Subcutaneous abdominal adipose tissue (tissue), 5 donors: ENCODE measurements at regions not wholly inside any gene's neighbourhood (a gene's known extent, or its start where the extent isn't known, plus 50 kb on each side); places are given as distances from the start of the nearest gene placed in this dataset.
"Not testable (repeated sequence)": the region's sequence is repeated elsewhere in the genome, so short reads cannot be mapped to it uniquely, and the experiment has no call there.

ENCODE experiments used
- H3K27ac ChIP-seq: one replicate; pipeline ENCODE4 v1.7.0; 2013; ENCODE audit warnings: low read depth, mild to moderate bottlenecking, inconsistent platforms, low read length, moderate library complexity
- H3K27me3 ChIP-seq, 5 donors: one replicate each; pipeline ENCODE4 v1.7.0; 2013; ENCODE audit warnings: low read length in 5 of 5, inconsistent platforms in 1 of 5; ENCODE audit not compliant: control insufficient read depth in 5 of 5, insufficient read depth in 4 of 5
- H3K36me3 ChIP-seq, 5 donors: one replicate each; pipeline ENCODE4 v1.7.0; 2013; ENCODE audit warnings: low read length in 5 of 5; ENCODE audit not compliant: control insufficient read depth in 5 of 5, insufficient read depth in 5 of 5
- H3K4me1 ChIP-seq, 5 donors: one replicate each; pipeline ENCODE4 v1.7.0; 2013; ENCODE audit warnings: low read length in 5 of 5, mild to moderate bottlenecking in 3 of 5, moderate library complexity in 1 of 5; ENCODE audit not compliant: control insufficient read depth in 5 of 5, insufficient read depth in 5 of 5
- H3K4me3 ChIP-seq, 5 donors: one replicate each; pipeline ENCODE4 v1.7.0; 2013; ENCODE audit warnings: low read length in 5 of 5, low read depth in 1 of 5
- H3K9ac ChIP-seq, 5 donors: one replicate each; pipeline ENCODE4 v1.7.0; 2013; ENCODE audit warnings: low read length in 5 of 5, mild to moderate bottlenecking in 4 of 5, moderate library complexity in 3 of 5
- H3K9me3 ChIP-seq, 5 donors: one replicate each; pipeline ENCODE4 v1.7.0; 2013; ENCODE audit warnings: low read length in 5 of 5; ENCODE audit not compliant: control insufficient read depth in 5 of 5
- donor health status: healthy.
- donor health status: healthy.
- donor health status: healthy.
- donor health status: healthy.
- donor health status: healthy.

GRCh38 chr6:86474081-86474480 lies 463.2 kb upstream of the HTR1E start:
- H3K36me3 ChIP-seq: no peaks in the 10 kb centered on the region
- H3K27ac ChIP-seq: no peak overlapping the region
- no peaks in the 10 kb centered on the region for H3K9me3 ChIP-seq
- no peak overlapping the region for H3K4me3 ChIP-seq
- H3K27me3 ChIP-seq: no peaks in the 10 kb centered on the region
- H3K9ac ChIP-seq: no peak overlapping the region
- H3K4me1 ChIP-seq: no peaks in the 10 kb centered on the region

GRCh38 chr6:86471791-86472190 lies 465.5 kb upstream of the HTR1E start:
- Histone ChIP-seq H3K27me3 (no peaks in the 10 kb centered on the region), H3K36me3 (no peaks in the 10 kb centered on the region), H3K4me1 (no peaks in the 10 kb centered on the region), H3K9me3 (no peaks in the 10 kb centered on the region), H3K9ac (no peak overlapping the region), H3K27ac (no peak overlapping the region), H3K4me3 (no peak overlapping the region)

- Histone ChIP-seq H3K27me3 (no peaks in the 10 kb centered on the region), H3K36me3 (no peaks in the 10 kb centered on the region), H3K9me3 (peaks cover 0 to 10% (median 3%) of the 10 kb centered on the region in 5 donors), H3K27ac (no peak overlapping the region), H3K4me3 (no peak overlapping the region), H3K4me1 (no peaks in the 10 kb centered on the region), H3K9ac (no peak overlapping the region)
Observed at GRCh38 chr6:86459978-86460377, 477.4 kb upstream of the HTR1E start.

GRCh38 chr6:86456821-86457220 lies 480.5 kb upstream of the HTR1E start:
- no peaks in the 10 kb centered on the region for H3K4me1 ChIP-seq
- no peak overlapping the region for H3K9ac ChIP-seq
- no peaks in the 10 kb centered on the region for H3K36me3 ChIP-seq
- no peak overlapping the region for H3K4me3 ChIP-seq
- no peak overlapping the region for H3K27ac ChIP-seq
- H3K27me3 ChIP-seq: no peaks in the 10 kb centered on the region
- peaks cover 0 to 5% (median 3%) of the 10 kb centered on the region in 5 donors for H3K9me3 ChIP-seq

GRCh38 chr6:86453232-86453631 lies 484.1 kb upstream of the HTR1E start:
- Histone ChIP-seq H3K4me3 (no peak overlapping the region), H3K27ac (no peak overlapping the region), H3K9ac (no peak overlapping the region), H3K27me3 (no peaks in the 10 kb centered on the region), H3K4me1 (no peaks in the 10 kb centered on the region), H3K36me3 (no peaks in the 10 kb centered on the region), H3K9me3 (peaks cover 0 to 5% (median 3%) of the 10 kb centered on the region in 5 donors)

GRCh38 chr6:86448398-86448797 lies 488.9 kb upstream of the HTR1E start:
- H3K4me3 ChIP-seq: no peak overlapping the region
- no peak overlapping the region for H3K9ac ChIP-seq
- H3K4me1 ChIP-seq: no peaks in the 10 kb centered on the region
- no peak overlapping the region for H3K27ac ChIP-seq
- no peaks in the 10 kb centered on the region for H3K36me3 ChIP-seq
- no peaks in the 10 kb centered on the region for H3K27me3 ChIP-seq
- peaks cover 0 to 9% (median 3%) of the 10 kb centered on the region in 5 donors for H3K9me3 ChIP-seq

- H3K36me3 ChIP-seq: no peaks in the 10 kb centered on the region
Observed at GRCh38 chr6:86440608-86441007, 496.7 kb upstream of the HTR1E start.

GRCh38 chr6:86423571-86423970 lies 513.8 kb upstream of the HTR1E start:
- H3K4me3 ChIP-seq: no peak overlapping the region
- H3K27ac ChIP-seq: no peak overlapping the region
- H3K4me1 ChIP-seq: no peaks in the 10 kb centered on the region
- H3K9me3 ChIP-seq: no peaks in the 10 kb centered on the region
- no peak overlapping the region for H3K9ac ChIP-seq
- H3K27me3 ChIP-seq: no peaks in the 10 kb centered on the region
- H3K36me3 ChIP-seq: no peaks in the 10 kb centered on the region

More at GRCh38 chr6:86440608-86441007, 496.7 kb upstream of the HTR1E start:
- Histone ChIP-seq H3K27me3 (no peaks in the 10 kb centered on the region), H3K4me3 (no peak overlapping the region), H3K9me3 (no peaks in the 10 kb centered on the region), H3K4me1 (no peaks in the 10 kb centered on the region), H3K27ac (no peak overlapping the region), H3K9ac (no peak overlapping the region)

GRCh38 chr6:86412057-86412456 lies 525.3 kb upstream of the HTR1E start:
- Histone ChIP-seq H3K9ac (no peak overlapping the region), H3K36me3 (no peaks in the 10 kb centered on the region), H3K27ac (no peak overlapping the region), H3K4me3 (no peak overlapping the region), H3K9me3 (no peaks in the 10 kb centered on the region), H3K4me1 (no peaks in the 10 kb centered on the region), H3K27me3 (no peaks in the 10 kb centered on the region)

- H3K9ac ChIP-seq: no peak overlapping the region
- H3K27me3 ChIP-seq: no peaks in the 10 kb centered on the region
- H3K9me3 ChIP-seq: peaks cover 0 to under 1% (median 0%) of the 10 kb centered on the region in 5 donors
- H3K36me3 ChIP-seq: no peaks in the 10 kb centered on the region
- no peak overlapping the region for H3K4me3 ChIP-seq
- no peak overlapping the region for H3K27ac ChIP-seq
- H3K4me1 ChIP-seq: no peaks in the 10 kb centered on the region
Observed at GRCh38 chr6:86407128-86407527, 530.2 kb upstream of the HTR1E start.

GRCh38 chr6:86392850-86393249 lies 544.5 kb upstream of the HTR1E start:
- not testable (repeated sequence) for H3K9ac ChIP-seq, H3K36me3 ChIP-seq, H3K4me3 ChIP-seq, H3K27me3 ChIP-seq, H3K27ac ChIP-seq, H3K9me3 ChIP-seq, H3K4me1 ChIP-seq
